T-helper 2 cell treated with Interferon-gamma antibody and Interleukin-4, amounts not matched to agents 100 ng/mL and 5 ng/mL, for 36 hours (primary cell): ENCODE measurements at regions not wholly inside any gene's neighbourhood (a gene's known extent, or its start where the extent isn't known, plus 50 kb on each side); places are given as distances from the start of the nearest gene placed in this dataset.

Experiments used
- intact Hi-C: fragments of 100-400 bp; cut with micrococcal nuclease; formaldehyde crosslinking; loops from one replicate; pipeline ENCODE4 v1.15.1; 2023

DNA sequence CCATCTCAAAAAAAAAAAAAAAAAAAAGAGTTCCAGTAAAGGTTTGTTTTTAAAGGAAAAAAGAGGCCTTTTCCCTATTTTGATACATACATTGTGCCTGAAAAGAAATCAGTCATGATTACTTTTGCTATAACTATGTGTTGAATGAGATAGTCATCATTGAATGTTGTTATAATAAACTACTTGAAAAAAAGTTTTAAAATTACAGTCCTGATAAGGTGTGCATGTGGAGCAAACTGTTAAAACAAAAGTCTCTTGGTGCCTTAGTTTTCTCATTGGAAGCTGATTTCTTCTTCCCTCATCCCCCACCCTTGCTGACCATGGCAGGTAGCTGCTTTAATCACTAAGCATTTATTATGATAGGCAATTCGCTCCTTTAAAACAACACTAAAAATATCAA is 172.3 kb upstream of the TBCA start:
- intact Hi-C loops: no loop called here

DNA sequence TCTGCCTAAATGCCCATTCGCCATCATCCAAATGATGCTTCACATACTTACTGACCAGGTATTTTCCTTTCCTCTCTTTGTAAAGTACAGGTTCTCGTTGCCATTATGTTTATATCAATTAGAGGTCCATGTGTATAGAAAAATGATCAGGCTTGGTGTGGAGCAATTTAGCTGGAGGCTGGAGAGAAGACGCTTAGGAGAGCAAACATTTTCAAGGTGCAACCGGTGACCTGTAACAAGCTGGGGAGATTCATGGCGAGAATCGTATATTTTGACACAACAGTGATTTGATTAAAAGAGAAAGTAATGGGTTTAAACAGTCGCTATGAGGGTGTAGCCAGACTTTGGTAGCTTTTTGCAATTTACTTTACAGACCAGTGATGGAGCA is 170.9 kb upstream of the TBCA start:
- intact Hi-C loops: no loop called here

DNA sequence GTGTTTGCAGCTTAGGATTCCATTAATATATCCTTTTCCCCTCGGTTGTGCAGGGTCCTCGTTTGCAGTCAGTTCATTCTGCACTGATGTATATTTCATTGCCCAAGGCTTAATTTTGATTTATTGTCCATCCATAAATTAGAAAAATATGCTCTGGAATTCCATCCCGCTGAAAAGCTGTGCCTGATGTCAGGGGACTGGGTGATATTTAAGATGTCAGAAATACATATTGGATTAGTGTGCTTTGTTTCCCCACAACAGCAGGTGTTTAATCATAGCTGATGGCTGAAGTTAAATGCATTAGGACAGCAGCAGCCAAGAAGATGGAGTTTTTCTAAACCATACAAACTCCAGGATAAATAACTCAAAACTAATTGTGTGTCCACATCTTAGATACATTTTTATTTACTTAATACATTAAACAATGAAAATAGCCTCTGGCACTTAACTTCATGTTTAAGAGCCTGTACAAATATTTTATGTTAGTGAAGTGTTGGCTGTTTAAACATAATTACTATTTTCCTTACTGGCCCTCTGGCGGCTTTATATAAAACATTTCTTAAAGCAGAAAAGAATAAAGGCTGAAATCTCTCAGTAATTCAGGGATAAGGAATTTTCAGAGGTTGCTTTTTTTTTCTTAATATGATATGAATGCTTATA is 170.4 kb upstream of the TBCA start:
- intact Hi-C loops: no loop called here

DNA sequence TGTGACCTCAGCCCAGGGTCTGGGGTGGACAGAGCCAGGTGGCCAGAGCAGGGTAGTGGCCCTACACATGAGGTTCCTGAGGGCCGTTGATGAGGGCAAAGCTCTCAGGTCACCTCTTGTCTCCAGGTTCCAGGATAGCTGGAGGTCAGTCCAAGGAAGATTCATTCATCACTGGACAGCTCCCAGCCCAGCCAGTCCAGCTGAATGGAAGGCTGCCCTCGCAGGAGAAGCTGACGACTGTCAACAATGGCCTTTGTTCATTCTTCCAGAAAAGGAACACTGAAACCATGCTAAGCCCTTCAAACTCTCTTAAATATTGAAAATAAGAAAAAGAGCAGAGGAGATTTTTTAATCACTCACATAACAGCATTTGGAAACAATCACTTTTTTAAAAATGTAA is 169.7 kb upstream of the TBCA start:
- intact Hi-C loops: no loop called here

DNA sequence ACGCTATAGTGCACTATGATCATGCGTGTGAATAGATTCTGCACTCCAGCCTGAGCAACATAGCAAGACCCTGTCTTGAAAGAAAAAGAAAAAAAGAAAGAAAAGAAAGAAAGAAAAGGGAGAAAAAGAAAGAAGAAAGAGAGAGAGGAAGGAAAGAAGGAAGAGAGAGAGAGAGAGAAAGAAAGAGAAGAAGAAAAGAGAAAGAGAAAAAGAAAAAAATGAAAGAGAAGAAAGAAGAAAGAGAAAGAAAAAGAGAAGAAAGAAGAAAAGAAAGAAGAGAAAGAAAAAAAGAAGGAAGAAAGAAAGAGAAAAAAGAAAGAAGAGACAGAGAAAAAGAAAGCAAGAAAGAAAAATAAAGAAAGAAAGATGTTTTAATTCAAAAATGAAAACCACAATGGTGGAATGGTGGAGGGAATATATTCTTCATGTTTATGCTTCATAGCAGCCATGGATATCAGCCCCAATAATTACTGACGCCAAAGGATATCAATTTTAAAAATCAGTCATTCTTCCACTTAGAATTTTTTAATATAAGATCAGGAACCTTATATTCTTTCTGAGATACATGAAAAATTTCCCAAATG is 168.7 kb upstream of the TBCA start:
- intact Hi-C loops: no loop called here

DNA sequence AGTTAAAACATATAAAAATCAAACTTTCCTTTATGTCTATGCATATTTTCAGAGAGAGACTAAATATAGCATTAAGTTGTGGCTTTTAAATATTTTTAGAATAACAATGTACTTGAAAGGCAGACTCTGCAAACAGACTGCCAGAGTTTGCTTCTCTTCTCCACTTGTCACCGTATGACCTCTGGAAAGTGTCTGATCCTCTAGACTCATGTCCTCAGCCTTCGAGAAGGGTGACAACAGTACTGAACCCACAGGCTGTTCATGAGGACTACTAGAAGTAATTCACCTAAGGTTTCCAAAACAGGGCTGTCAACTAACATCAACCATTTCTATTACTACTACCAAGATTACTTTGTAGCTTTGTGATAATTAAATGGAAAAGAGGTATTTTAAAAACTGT is 167.7 kb upstream of the TBCA start:
- intact Hi-C loops: no loop called here

DNA sequence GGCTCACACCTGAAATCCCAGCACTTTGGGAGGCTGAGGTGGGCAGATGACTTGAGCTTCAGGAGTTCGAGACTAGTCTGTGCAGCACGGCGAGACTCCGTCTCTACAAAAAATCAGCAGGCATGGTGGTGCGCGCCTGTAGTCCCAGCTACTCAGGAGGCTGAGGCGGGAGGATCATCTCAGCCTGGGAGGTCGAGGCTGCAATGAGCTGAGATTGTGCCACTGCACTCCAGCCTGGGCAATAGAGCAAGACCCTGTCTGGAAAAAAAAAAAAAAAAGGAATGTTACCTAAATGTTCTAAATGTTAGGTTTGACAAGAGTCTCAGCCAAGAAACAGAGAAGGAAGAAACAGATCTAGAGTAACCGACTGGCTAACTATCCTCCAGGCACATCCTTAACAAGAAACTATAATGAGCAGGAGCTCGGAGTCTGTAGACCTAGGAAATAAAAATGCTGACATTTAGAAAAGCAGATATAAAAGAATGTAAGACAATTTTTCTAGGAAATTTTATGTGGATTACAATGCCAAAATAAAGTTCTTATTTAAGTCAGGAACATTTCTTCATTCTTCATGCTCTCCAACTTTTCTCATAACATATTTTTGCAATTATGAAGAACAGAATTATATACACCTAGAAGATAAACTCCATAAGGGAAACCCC is 166.6 kb upstream of the TBCA start:
- intact Hi-C loops: no loop called here

DNA sequence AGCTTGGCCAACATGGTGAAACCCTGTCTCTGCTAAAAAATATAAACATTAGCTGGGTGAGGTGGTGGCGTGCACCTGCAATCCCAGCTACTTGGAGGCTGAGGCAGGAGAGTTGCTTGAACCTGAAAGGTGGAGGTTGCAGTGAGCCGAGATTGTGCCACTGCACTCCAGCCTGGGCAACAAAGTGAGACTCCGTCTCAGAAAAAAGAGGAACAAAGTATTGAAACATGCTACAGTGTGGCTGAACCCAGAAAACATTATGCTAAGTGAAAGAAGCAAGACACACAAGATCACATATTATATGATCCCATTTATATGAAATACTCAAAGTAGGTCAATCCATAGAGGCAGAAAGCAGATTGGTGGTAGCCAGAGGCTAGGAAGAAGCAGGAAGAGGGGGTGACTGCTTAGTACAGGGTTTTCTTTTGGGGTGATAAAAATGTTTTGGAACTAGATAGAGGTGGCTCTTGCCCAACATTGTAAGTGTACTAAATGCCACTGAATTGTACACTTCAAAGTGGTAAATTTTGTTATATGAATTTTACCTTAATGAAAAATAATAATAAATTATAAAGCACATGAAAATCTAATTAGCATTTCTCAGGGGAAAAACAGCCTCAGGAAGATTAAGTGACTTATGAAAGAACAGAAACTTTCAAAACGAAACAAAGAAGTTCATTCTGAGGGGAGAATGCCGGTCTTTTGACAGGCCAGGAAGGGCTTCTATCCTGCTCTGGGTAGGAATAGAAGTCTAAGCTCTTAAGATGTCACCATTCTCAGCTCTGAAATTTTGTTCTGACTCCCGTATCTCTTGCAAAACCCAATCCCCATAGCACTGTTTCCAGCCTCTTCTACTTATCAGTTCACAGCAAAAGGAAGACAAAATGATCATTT is 161.1 kb upstream of the TBCA start:
- intact Hi-C loops: no loop called here

DNA sequence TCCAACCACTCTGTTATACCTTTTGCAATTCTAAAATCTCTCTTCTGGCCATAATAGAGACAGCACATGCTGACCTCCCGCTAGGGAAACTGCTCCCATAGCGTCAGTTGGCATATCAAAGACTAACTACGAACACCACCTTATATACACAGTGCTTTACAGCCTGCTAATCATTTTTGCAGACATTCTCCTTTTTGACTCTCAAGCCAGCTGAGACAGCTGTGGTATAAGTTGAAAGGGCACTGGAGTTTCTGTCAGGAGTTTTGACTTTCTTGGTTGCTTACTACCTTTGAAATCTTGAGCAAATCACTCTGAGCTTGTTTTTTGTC is 160.2 kb upstream of the TBCA start:
- intact Hi-C loops: no loop called here

DNA sequence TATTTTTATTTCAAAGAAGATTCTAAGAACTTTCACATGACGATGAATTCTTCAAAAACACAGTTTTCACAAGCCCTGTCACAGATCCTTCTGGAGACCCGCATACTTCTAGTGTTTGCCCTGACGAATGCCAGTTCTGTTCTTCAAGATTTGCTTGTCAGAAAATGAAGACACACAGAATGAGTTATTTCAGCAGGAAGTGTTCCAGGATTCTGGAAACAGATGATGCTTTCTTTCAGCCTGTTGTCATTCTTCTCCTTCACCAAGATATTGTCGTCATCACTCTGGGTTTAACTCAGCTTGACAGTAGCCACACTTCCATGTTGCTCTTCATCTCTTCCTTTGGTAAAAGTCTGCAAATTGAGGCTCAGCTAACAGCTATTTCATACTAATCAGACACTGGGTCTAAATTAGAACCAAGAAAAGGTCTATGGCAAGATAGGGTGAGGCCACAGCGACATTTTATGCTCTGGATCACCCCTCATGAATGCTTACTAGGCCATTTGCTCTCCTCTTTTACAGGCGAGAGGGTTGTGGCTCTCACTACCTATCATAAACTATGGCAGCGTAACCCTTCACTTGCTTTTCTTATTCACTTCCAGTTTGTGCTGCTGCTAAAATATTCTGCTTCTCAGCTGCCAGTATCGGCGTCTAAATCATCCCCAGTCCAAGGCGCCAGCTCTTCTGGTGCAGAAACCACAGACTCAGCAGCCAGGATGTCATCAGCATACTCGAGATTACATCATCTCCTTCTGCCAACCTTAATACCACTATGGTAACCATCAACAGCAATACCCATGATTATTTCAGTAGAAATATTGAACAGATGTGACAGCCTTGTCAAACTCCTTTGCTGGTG is 159.6 kb upstream of the TBCA start:
- intact Hi-C loops: no loop called here

DNA sequence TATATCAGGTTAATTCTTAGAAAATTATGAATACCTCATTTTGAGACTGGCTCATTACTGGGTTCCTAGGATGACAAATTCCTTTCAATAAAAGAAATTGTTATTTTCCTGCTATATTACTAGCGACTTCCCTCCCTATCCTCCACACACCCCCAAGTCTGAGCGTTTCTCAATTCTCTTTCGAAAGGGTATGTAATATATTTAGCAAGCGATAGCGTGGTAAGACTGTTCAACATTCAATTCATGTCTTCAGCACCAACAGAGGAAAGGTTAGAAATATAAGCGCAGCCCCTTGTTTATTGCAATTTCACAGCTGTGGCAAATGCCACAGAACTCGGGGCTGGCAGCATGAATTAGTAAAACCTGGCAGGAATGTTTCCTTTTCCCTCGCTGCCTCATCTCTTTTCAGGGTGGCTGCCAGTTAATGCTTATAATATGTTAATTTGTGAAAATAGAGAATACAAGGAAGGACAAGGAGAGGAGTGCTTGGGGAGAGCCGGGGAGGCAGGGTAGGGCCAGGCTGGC is 152.7 kb upstream of the TBCA start:
- intact Hi-C loops: no loop called here

DNA sequence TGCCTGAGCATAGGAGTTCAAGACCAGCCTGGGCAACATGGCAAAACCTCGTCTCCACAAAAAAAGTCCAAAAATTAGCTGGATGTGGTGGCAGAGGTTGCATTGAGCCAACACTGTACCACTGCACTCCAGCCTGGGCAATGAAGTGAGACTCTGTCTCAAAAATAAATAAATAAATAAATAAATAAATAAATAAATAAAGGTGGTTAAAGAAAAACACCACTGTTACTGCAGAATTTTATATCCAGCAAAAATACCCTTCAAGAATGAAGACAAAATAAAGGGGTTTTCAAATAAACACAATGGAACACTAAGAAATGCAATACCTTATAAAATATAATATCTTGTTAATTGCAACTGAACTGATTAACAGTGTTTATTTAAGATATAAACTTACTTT is 150.2 kb upstream of the TBCA start:
- intact Hi-C loops: no loop called here

DNA sequence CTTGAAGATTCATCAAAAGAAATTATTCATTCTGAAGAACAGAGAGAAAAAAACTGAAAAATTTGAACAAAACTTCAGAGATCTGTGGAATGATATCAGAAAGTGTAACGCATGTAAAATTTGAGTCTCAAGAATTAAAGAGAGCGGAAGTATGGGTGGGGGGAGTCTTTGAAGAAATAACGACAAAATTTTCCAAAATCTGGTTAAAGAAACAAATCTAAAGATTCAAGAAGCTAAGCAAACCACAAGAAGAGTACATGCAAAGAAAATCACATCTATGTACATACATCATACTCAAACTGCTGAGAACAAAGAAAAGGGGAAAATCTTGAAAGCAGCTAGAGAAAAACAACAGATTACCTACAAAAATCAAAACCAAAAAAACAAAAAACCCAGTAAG is 149.4 kb upstream of the TBCA start:
- intact Hi-C loops: no loop called here

DNA sequence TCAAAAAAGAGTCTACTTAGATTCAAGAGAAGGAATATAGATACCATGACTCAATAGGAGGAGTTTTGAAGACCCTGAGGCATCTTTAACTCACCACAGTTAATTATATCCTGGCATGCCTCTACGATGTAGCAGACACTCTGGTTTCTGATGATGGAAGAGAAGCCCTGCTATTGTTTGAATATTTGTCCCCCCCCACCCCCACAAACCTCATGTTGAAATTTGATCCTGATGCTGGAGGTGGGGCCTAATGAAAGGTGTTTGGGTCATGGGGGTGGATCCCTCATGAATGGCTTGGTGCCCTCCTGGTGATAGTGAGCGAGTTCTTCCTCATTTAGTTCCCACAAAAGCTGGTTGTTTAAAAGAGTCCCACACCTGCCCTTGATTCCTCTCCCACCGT is 147.9 kb upstream of the TBCA start:
- intact Hi-C loops: no loop called here

DNA sequence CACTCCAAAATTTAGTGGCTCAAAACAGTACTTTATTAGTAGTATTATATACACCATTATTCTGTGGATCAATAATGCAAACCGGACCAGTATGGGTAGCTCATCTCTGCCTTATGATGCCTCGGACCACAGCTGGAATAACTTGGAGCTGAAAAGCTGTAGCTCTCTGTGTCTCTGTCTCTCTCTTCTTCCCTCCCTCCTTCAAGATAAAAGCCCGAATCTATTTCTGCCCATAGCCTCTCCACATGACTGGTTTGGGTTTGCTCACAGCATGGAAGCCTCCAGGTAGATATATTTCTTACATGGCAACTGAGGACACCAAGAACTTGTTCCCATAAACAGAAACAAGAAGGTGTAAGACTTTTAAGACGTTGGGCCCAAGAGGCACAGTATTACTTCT is 147.5 kb upstream of the TBCA start:
- intact Hi-C loops: no loop called here

DNA sequence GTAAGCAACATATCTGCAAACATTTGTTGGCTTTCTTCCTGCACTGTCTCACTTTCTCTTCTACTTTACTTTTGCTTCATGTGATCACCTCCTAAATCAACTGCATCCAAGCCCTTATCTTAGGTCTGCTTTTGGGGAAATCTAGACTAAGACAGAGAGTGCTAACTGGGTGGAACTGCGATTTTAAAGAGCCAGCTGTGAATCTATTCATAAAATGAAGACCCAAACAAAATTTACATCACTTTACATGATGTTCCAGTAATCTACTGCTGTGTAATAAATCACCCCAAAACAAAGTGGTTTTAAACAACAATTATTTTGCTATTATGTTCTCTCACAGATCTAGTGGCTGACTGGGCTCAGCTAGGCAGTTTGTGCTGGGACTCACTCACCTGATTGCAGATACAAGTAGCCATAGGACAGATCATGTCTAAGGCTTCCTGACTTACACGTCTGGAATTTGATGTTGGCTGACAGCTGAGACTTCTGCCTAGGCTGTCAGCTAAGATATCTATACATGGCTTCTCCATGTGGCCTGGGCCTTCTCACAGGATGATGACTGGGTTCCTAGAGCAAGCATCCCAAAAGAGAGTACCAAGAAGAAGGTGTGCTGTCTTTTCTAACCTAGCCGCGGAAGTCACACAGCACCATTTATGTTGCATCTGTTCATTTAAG is 145.1 kb upstream of the TBCA start:
- intact Hi-C loops: no loop called here

DNA sequence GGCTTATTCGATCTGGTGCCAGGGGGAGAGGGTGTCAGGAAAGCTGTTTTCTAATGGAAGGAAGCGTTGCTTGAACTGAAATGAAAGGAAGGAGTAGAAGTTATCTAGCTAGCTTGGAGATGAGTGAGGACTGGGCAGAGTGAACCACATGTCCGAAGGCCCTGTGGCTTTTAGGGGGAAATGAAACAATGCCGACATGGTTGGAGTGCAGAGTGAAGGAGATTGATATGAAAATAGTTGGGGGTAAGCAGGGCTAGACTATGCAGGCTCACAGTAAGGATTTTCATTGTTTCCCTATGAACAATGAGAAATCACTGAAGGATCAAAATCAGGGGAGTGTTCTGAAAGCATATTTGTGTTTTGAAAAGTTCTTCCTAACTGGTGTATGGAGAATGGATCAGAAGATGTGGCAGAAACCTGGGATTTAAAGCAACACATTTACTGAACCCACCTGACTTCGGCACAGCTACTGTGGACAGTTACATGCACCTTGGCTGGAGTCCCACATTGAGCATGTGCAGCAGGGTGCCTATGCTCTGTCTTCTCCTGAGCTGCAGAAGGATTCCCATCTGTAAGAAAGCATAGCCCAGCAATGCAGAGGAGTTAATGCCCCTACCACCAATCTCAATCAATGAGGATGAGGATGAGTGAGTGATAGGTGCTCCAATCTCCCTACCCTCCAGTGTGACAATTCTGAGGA is 144.4 kb upstream of the TBCA start:
- intact Hi-C loops: no loop called here

DNA sequence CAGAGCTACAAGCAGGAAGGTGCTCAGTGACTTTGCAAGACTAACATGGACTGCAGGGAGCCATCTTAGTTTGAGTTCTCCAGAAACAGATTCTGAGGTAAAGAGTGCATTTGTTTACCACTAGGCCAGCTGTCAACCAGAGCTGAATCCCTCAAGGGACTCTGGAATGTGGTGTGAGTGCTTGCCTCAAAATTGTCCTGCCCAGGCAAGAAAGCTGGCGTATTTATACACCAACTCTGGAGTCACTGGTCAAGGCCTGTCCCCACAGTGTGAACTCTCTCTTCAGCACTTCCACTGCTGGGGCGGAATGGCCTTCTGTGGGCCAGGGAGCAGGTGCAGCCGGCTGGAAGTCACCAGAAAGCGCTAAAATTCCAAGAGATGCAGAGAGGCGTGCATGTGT is 139.2 kb upstream of the TBCA start:
- intact Hi-C loops: no loop called here

DNA sequence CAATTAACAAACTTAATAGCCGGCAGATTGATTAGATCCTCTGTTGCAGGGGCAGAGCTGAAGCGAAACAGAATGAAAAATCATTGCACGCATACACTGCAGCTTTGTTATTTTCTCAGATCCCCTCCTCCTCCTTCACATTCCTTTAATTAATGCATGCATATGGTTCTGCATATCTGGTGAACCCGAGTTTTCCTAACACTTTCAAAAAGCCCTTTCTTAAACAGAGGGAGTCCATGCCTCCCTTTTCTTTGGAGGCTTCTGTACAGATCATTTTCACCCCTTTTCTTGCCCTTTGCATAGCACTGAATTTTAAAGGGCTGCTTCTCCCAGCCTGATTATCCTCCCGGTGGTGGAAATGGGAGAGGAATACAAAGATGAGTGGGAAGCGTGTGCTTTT is 136.6 kb upstream of the TBCA start:
- intact Hi-C loops: no loop called here

DNA sequence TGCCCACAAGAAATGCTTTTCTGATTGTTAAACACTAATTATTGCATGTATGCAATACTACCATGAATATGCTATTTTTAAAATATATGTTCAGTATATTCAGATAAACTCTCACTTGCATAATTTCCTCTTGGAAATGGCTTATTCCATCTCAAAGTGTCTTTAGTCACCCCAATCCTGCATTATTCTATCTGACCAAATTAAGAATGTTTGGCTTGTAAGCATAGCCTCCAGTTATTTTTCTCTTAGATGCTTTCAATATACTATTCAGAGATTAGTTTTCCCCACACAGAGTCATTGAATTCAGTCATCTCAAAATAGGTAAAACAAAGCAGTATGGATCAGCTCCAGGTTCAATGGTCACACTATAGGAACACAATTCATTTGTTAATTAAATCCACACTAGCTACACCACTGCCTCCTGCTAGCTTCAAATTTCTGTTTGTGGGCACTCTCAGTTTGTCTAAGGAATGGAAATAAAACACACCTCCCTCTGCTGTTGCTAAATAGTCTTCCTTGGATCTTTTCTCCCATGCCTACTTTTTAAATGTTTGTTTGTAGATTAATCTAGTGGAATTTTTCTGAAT is 134.6 kb upstream of the TBCA start:
- intact Hi-C loops: no loop called here
